ENCODE measurements at regions not wholly inside any gene's neighbourhood (a gene's known extent, or its start where the extent isn't known, plus 50 kb on each side); places are given as distances from the start of the nearest gene placed in this dataset.

- TF ChIP-seq ZNF138 (tag by site-specific recombination; IDR thresholded peaks at IDR 0.05; ENCODE audit: borderline replicate concordance) (no peak), ZNF26 (tag by site-specific recombination; IDR thresholded peaks at IDR 0.05) (no peak), ZNF510 (tag by site-specific recombination; IDR thresholded peaks at IDR 0.05; ENCODE audit: insufficient replicate concordance) (no peak)
Measured at GRCh38 chr4:185883591-185883990, 71.6 kb upstream of the SORBS2 start.
